SU-DHL-6 (cell line): ENCODE measurements at regions not wholly inside any gene's neighbourhood (a gene's known extent, or its start where the extent isn't known, plus 50 kb on each side); places are given as distances from the start of the nearest gene placed in this dataset.

Source experiments
- CTCF ChIP-seq: fragments of 200-600 bp; sonication (generic); IDR thresholded peaks from one replicate; pipeline ENCODE4 v1.5.1; 2017; ENCODE audit warnings: antibody characterized with exemption, mild to moderate bottlenecking, low read length, moderate library complexity; ENCODE audit not compliant: insufficient read depth, poor library complexity, severe bottlenecking
- EZH2phosphoT487 ChIP-seq: fragments of 200-600 bp; sonication (generic), shearing (Covaris generic); conservative IDR thresholded peaks from 2 replicates; pipeline ENCODE4 v1.6.1; 2018; ENCODE audit warnings: mild to moderate bottlenecking, antibody characterized with exemption, low read length, moderate library complexity, mixed read lengths

GRCh38 chr12:115223322-115223721 lies 539.3 kb upstream of the TBX3 start:
- no peak for TF ChIP-seq CTCF
- no peak for TF ChIP-seq EZH2phosphoT487
